Psoas muscle (tissue), 7 donors: ENCODE measurements at regions not wholly inside any gene's neighbourhood (a gene's known extent, or its start where the extent isn't known, plus 50 kb on each side); places are given as distances from the start of the nearest gene placed in this dataset.

Experiments used
- ATAC-seq, 4 donors: fragments of 200-7000 bp; cut with Tn5 transposase; one replicate each; pipeline ENCODE4 v1.9.1; 2020; ENCODE audit warnings: moderate library complexity in 3 of 4, mild to moderate bottlenecking in 2 of 4
- DNase-seq, 2 donors: peaks; one replicate each; pipeline ENCODE4 v3.0.0-alpha.2; 2020
- H3K27ac ChIP-seq: fragments of 200-600 bp; one replicate; pipeline ENCODE4 v1.8.0; 2022
- H3K27me3 ChIP-seq, 3 donors: fragments of 200-600 bp in 1 of 3; one replicate each; pipeline versions ENCODE4 v1.6.1 to v1.8.0; 2013 to 2022; ENCODE audit warnings: low read length in 2 of 3, mild to moderate bottlenecking in 2 of 3, moderate library complexity in 1 of 3; ENCODE audit not compliant: insufficient read depth in 3 of 3
- H3K36me3 ChIP-seq, 2 donors: fragments of 200-600 bp in 1 of 2; one replicate each; pipeline versions ENCODE4 v1.6.1 to v1.8.0; 2013 to 2022; ENCODE audit warnings: low read depth in 1 of 2, mild to moderate bottlenecking in 1 of 2, moderate library complexity in 1 of 2; ENCODE audit not compliant: insufficient read depth in 1 of 2
- H3K4me1 ChIP-seq: fragments of 200-600 bp; one replicate; pipeline ENCODE4 v1.8.0; 2022
- H3K4me3 ChIP-seq: fragments of 200-600 bp; one replicate; pipeline ENCODE4 v1.8.0; 2022; ENCODE audit warnings: mild to moderate bottlenecking
- H3K9me3 ChIP-seq: fragments of 200-600 bp; one replicate; pipeline ENCODE4 v1.8.0; 2022
- WGBS, 3 donors: extraction: QIAGEN DNeasy Blood & Tissue Kit; methylation state at CpG; one replicate each; pipeline versions ENCODE4 v1.1.6 to v1.1.7; 2013; 5-methylcytosine and 5-hydroxymethylcytosine counted together
- intact Hi-C, 2 donors: fragments of 100-400 bp; cut with DNase I; formaldehyde crosslinking; loops; one replicate each; pipeline versions ENCODE4 v1.11.0 to v1.14.2; 2022
- TF ChIP-seq, protein P1 (sequence below): fragments of 200-600 bp; IDR thresholded peaks from one replicate; pipeline ENCODE4 v1.8.0; 2022; ENCODE audit warnings: antibody characterized with exemption
- donor health status: healthy with polysubstance abuse.
- donor health status: DM: no; HTN: no; CAD: no; lungs with moderate emphysema.
- donor health status: Bipolar disorder and iron deficiency.
- donor health status: healthy.
- donor health status: DM: yes; HTN: yes; CAD: no.
- donor health status: DM: no; HTN: no; CAD: no.
- donor health status: DM: yes; HTN: yes; CAD: no.

DNA sequence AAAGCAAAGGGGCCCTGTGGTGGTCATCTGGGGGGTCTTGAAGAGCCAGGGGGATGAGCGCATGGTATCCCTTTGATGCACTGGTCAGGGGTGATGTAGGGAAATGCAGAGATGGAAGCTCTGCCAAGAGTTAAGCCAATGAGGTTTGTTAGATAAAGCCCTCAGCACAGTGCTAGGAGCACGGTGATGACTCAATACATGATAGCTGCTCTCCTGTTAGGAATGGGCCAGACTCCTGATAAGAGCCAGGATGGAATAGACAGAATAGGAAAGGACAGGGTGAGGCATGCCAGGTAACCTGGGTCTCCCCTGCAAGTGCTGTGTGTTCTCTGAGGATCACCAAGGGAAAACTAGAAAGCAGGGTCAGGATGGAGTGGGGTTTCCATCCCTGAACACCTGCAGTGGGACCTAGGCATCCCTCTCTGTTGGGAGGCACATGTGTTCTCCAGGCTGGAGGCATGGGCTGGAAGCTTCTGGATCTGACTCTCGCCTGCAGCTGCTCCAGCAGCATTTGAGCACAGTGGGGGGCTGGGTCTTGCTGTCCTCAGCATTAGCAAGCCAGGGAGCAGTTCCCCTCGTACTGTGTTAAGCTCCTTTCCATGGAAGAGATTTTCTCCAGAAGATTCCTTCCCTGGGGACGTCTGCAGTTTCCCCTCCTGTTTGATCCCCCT lies 71.8 kb upstream of the TIAM2 start:
- Histone ChIP-seq H3K36me3 (no peaks in the 10 kb centered on the region), H3K4me1 (no peaks in the 10 kb centered on the region), H3K27me3 (no peaks in the 10 kb centered on the region), H3K27ac (no peak overlapping the region), H3K4me3 (no peak overlapping the region), H3K9me3 (no peaks in the 10 kb centered on the region)
- TF ChIP-seq, protein P1, sequence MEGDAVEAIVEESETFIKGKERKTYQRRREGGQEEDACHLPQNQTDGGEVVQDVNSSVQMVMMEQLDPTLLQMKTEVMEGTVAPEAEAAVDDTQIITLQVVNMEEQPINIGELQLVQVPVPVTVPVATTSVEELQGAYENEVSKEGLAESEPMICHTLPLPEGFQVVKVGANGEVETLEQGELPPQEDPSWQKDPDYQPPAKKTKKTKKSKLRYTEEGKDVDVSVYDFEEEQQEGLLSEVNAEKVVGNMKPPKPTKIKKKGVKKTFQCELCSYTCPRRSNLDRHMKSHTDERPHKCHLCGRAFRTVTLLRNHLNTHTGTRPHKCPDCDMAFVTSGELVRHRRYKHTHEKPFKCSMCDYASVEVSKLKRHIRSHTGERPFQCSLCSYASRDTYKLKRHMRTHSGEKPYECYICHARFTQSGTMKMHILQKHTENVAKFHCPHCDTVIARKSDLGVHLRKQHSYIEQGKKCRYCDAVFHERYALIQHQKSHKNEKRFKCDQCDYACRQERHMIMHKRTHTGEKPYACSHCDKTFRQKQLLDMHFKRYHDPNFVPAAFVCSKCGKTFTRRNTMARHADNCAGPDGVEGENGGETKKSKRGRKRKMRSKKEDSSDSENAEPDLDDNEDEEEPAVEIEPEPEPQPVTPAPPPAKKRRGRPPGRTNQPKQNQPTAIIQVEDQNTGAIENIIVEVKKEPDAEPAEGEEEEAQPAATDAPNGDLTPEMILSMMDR = no peak
- no peak for DNase-seq
- intact Hi-C loops = loop anchor here in 1 of 2 donors (10.0 kb wide), 1 partner anchor 321 kb away; no protein-coding TSS in a partner anchor
- WGBS, 3 donors = 68 to 75% (median 68%) methylated on average over 5 of the region's 5 CpGs
- no peak for ATAC-seq

DNA sequence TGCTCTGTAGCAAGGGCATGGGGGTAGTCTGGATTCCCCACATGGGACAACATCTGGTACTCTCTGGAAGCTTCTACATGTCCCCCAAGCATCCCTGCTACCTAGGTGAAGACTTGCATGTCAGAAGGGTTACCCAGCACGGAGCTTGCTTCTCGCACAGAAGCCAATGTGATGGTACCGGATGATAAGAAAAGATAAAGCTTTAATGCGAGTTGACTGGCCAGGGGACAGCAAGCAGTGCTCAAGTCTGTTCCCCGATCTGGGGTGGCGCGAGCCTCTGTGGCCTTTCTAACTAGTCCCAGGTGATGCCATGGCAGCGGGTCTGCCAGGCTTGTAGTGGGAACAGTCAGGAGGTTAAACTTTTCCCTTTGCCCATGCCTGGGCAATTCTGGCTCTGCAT lies 70.0 kb upstream of the TIAM2 start:
- no peak for DNase-seq
- TF ChIP-seq, protein P1 = no peak
- intact Hi-C loops = loop anchor here (5.0 to 10.0 kb wide), 3 partner anchors 58 to 320 kb away; no protein-coding TSS in a partner anchor
- WGBS, 3 donors = 95 to 96% (median 95%) methylated on average over 8 of the region's 8 CpGs
- H3K36me3 ChIP-seq = no peaks in the 10 kb centered on the region
- H3K27ac ChIP-seq = no peak overlapping the region
- no peak overlapping the region for H3K4me3 ChIP-seq
- no peak for ATAC-seq
- H3K27me3 ChIP-seq = no peaks in the 10 kb centered on the region
- H3K4me1 ChIP-seq = no peaks in the 10 kb centered on the region
- H3K9me3 ChIP-seq = no peaks in the 10 kb centered on the region

DNA sequence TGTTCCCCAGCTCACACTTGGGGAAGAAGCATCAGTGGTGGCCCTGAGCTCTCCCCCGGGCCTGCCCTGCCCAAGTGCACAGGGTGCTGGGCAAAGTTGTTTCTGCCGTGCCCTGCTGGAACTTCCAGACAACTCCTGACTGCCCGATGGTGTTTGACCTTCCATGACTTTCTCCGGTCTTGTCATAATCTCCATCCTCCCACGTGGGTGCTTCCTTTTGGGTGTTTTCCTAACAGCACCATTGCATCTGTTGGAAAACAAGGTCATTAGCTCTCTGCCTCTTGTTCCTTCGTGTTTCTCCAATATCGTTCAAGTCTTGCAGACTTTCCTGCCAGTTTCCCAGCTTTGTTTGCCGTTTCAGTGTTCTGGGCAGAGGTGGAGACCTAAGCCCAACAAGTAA lies 68.7 kb upstream of the TIAM2 start:
- TF ChIP-seq, protein P1 = no peak
- 41 to 52% (median 52%) methylated on average over 8 of the region's 8 CpGs for WGBS, 3 donors
- ATAC-seq = no peak
- Histone ChIP-seq H3K9me3 (no peaks in the 10 kb centered on the region), H3K4me3 (no peak overlapping the region), H3K27ac (no peak overlapping the region), H3K4me1 (no peaks in the 10 kb centered on the region), H3K36me3 (no peaks in the 10 kb centered on the region), H3K27me3 (no peaks in the 10 kb centered on the region)
- intact Hi-C loops = loop anchor here (5.0 to 10.0 kb wide), 3 partner anchors 59 to 318 kb away; no protein-coding TSS in a partner anchor
- no peak for DNase-seq

DNA sequence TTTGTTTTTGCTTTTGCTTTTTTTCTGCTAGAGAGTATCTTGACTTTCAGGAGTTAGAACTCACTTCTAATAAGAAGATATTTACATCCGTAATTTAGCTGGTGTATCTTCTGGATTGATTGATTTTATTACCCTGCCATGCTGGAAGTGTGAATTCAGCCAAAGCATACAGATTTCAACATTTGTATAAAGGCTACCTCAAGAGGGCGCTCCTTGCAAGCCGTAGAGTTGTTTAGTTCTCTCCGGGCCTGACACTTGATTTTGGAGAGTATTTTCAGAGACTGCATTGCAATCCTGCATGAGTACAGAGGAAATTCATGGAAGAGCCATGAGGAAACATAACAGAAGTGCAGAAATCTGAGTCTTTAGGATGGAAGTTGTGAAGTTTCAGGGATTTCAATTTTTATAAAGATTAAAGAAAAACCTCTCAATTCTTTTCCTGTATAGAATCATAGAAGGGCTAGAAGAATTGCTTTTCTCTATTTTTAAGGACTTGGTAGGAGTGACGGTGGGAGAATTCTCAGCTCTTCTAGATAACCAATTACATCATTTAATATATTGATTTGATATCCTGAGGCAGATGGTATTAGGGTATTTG lies 66.7 kb upstream of the TIAM2 start:
- ATAC-seq (peak; percentile 43 to 79 (median 68)), DNase-seq (no peak)
- H3K4me3 ChIP-seq = no peak overlapping the region
- no peak overlapping the region for H3K27ac ChIP-seq
- H3K4me1 ChIP-seq = peaks cover 7% of the 10 kb centered on the region
- H3K36me3 ChIP-seq = no peaks in the 10 kb centered on the region
- no peaks in the 10 kb centered on the region for H3K9me3 ChIP-seq
- H3K27me3 ChIP-seq = no peaks in the 10 kb centered on the region
- intact Hi-C loops = loop anchor here (1.0 to 10.0 kb wide), 4 partner anchors 61 to 316 kb away; no protein-coding TSS in a partner anchor
- TF ChIP-seq, protein P1 = peak; percentile 71
- 25 to 29% (median 26%) methylated on average over 5 of the region's 5 CpGs for WGBS, 3 donors
